OCI-LY1 (cell line): ENCODE measurements at regions not wholly inside any gene's neighbourhood (a gene's known extent, or its start where the extent isn't known, plus 50 kb on each side); places are given as distances from the start of the nearest gene placed in this dataset.

Source experiments
- CTCF ChIP-seq: fragments of 200-600 bp; sonication (generic), shearing (Covaris generic); IDR thresholded peaks from 2 replicates; pipeline ENCODE4 v1.5.1; 2017; ENCODE audit warnings: mild to moderate bottlenecking, antibody characterized with exemption, low read length, moderate library complexity, mixed read lengths
- EZH2 ChIP-seq: fragments of 200-600 bp; sonication (generic), shearing (Covaris generic); IDR thresholded peaks from 2 replicates; pipeline ENCODE4 v1.8.0; 2017; ENCODE audit warnings: borderline replicate concordance, mixed run types, mild to moderate bottlenecking, antibody characterized with exemption, low read length, moderate library complexity, mixed read lengths

GRCh38 chr6:14401246-14401645 is 283.7 kb downstream of the CD83 start:
- TF ChIP-seq CTCF = no peak
- no peak for TF ChIP-seq EZH2
